Stimulated activated CD4-positive, alpha-beta T cell treated with anti-CD3 and anti-CD28 coated beads, Interleukin-2, amount 100 ng/mL, for 24 hours (primary cell): ENCODE measurements at regions not wholly inside any gene's neighbourhood (a gene's known extent, or its start where the extent isn't known, plus 50 kb on each side); places are given as distances from the start of the nearest gene placed in this dataset.
A peak's percentile ranks its signal among the peaks of the same experiment; 100 is the strongest.
"Not testable (repeated sequence)": the region's sequence is repeated elsewhere in the genome, so short reads cannot be mapped to it uniquely, and the experiment has no call there.

Source experiments
- DNase-seq, 2 donors: peaks; one replicate each; pipeline ENCODE4 v3.0.0-alpha.2; 2020

DNA sequence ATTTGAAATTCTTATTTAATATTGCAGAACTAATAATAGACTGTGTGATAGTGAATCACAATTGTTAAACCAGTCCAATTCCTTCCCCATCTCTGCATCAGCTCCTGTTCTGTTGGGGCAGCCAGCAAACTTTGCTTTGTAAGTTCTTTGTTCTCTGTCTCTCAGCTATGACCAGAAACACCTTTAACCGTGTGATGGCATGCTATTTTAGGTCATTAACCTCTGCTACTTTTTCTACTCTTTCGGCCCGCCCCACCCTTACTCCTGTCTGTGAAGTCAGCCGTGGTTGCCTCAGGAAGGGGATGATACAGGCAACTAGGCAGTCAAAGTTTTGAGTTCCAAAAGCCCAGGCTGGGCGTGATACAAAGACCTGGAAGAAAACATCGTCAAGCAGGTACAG is 51.3 kb upstream of the EGFL6 start:
- no peak for DNase-seq

DNA sequence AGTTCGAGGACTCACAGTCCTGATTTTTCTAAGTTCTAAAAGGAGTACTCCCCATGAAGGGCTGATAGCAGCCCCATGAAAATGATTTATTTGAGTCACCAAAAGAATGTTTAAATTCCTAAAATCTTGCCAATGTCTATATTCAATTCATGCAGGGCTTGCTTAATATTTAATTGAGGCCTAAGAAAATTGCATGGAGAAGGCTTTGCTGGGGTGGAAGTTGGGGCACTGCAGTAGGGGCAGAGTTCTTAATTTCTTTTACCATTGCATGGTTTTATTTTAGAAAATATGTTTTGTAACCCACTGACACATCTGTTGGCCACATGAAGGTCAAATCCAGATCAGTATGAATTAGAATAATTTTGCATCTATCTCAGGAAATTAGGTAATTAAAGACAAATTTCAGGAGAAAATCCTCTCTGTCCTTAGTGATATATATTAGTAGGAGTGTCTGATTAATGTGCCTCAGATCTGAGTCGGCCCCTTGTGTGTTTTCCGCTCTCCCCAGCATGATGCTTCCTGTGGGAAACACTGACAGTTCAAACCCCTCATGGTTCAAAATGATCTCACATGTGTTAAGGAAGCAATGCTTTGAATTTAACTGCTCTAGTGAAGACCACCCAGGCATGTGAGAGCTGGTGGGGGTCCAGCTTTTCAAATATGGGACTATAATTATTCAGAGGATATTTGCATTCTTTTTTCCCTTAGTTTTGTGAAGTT is 54.0 kb upstream of the EGFL6 start:
- DNase-seq = no peak

DNA sequence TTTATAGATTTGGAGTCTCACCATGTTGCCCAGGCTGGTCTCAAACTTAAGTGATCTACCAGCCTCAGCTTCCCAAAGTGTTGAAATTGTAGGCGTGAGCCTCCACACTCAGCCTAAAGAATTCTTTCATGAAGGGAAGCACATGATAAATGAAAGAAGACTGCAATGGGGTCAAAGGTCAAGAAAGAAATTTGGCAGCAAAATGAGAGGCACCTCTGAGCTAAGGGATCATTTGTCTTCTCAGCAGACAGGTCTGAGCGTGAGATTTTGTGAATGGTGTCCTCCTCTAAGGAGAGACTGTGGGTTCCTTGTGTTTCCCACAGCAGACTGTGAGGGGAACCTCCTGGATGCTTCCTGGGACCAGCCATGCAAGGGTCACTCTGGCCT is 57.5 kb upstream of the EGFL6 start:
- DNase-seq = no peak

DNA sequence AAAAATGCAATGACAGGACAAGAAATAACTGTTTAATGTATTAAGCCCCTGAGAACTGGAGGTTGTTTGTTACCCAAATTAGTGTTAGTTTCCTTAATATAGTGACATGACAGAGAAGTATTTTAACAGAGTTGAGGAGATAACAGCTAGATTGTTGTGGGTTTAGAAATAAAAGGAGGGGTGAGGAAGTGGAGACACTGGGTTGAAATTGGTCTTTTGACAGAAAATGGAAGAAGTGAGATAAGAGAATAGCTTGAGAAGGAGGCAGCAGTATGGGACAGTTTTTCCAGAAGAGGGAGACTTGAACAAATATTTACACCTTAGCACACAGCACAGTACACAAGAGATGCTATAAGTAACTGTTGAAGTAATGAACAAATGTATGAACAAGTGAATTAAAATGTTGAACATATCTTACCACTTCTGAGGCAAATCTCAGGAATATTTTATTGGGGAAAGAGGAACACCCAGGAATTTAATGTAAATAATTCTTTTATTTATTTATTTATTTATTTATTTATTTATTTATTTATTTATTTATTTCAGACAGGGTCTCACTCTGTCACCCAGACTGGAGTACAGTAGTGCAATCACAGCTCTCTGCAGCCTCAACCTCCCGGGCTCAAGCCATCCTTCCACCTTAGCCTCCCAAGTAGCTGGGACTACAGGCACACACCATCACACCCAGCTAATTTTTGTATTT is 58.0 kb upstream of the EGFL6 start:
- no peak for DNase-seq

DNA sequence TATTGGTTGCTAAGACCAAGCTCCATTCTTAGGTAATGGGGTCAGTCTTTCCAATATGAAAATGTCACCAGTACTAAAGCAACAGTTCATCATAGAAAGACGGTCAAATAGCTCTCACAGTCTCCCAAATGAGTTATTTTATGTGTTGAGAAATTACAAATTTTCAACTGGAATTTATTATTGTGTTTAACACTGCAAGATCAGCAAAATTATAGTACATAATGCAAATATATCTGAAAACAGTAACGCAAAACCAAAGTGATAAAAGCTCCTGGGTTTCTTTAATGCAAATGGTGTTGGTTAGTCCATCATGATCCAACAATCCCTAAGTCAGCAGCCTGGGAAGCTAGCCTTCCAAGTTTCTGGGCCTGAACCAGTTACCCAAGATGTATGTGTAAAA is 61.5 kb upstream of the EGFL6 start:
- no peak for DNase-seq

DNA sequence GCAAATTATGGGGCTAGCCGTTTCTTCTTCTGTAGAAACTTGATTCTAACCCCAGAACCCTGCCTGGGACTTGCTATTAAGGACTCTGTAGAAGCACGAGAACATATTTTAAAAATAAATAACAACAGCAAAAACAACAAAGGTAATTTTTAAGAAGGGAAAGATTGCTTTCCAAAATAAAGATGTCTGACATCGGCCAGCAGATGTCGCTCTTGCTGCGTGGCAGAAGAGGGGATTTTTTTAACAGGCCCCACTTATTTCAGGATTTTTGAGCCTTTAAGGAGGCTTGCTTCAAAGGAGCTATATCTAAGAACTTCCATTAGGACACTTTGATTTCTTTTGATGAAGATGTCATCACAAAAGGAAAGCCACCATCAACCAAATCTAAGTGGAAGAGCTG is 62.8 kb upstream of the EGFL6 start:
- DNase-seq = peak; percentile 58

DNA sequence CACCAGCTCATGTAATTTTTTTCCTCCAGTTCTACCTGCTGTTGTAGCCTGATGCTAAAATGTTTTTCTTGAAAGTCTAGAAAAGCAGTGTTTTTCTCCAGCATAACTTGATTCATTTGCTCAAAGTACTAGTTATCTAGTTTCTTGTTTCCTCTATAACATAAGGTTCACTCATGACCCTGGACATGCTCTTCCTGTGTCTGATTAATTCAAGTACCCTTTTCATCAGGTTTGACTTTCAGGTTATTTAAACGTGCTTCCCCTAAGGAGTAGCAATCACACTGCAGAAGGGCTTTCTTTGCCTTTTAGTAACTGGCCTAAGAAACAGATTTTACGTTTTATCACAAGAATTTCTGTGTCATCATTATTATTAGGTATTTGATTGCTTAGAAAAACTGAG is 66.8 kb upstream of the EGFL6 start:
- DNase-seq = no peak

DNA sequence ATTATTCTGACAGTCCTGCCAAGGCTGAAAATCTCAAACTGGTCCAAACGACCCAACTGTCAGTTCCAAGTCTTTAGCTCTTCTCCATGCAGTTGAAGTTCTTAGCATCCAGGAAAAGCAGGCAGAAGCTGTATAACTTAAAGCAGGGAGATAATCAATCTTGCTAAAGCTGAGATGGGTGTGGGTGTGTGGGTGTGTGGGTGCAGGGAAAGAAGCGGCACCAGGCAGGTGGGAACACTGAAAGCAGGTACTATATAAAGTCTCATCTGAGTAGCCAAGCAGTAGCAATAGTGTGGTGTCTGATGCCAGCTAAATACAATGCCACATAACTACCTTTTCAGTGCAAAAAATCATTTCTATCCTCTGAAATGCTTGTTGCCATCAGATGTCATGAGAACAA is 69.7 kb upstream of the EGFL6 start:
- no peak for DNase-seq

DNA sequence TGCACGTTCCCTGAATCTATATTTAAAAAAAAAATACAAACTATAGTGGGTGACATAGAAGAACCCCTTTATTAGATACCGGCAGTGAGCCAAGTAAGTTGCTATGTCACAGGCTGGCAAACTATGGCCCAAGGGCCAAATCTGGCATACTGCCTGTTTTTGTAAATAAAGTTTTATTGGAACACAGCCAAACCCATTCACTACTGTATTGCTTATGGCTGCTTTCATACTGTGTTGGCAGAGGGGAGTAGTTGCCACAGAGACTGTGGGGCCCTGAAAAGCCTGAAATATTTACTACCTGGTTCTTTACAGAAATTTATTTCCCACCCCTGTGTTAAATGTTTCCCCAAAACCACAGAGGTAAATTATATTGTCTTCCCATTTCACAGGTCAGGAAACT is 71.2 kb upstream of the EGFL6 start:
- no peak for DNase-seq

DNA sequence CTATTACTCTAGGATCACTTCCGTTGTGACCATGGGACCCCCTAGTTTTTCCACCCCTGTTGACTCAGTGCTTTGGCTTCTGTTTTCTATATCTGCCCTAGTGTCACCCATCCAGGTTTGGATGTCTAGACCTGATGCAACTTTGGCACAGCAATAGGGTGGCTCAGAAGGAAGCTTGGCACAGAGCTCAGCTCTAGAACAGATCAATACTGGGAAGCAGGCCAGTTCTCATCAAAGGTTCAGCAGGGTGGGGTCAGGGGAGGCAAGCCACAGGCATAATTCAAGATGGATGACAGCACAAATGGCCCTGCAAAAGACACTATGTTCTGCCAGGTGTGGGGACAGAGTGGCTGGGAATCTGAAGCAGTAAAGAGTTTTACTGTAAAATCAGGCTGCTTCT is 74.2 kb upstream of the EGFL6 start:
- no peak for DNase-seq

DNA sequence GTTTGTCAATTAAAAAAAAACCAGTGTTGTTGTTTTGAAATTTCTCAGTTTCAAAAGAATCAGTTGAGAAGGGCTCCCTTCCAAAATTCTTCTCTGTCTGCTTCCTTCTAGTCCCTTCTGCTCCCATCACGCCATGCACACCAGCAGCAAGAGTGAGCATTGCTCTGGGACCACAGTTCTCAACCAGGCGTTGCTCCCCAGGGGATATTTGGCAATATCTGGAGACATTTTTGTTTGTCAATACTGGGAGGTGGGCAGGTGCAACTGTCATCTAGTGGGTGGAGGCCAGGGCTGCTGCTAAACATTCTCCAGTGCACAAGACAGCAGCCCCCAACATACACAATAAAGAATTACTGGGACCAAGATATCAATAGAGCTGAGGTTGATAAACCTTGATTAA is 74.8 kb upstream of the EGFL6 start:
- no peak for DNase-seq

DNA sequence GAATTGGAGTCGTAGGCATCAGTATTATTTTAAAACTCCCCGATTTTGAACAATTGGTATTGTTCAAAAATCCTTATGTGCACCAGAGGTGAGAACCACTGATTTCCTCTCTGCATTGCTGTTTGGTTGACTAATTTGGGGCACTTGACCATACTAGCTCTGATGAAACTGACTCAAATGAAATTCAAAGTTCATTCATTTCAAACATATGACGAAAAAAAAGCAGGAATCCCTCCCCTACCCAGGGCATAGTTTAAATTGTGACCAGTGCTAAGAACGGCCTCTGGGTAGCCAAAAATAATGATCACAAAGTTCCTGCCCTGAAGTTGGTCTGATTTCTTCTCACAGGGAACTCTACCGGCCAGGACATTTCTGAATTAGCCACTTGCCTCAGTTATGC is 75.7 kb upstream of the EGFL6 start:
- no peak for DNase-seq

DNA sequence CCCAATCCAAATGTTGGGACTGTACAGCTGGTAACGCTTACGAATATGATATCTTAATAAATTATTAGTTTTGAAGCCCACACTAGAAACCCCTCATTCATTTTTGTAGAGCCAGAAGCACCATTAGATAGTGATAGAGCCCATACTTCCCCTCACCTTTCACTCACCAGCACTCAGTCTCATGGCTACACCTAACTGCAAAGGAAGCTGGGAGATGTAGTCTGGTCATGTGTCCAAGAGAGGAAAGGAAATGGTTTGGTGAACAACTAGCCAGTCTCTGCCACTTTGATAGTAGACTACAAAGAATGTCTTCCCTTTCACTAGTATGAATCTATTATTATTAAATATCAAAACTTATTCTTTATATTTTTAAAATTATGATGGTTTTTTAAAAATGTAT is 77.1 kb upstream of the EGFL6 start:
- DNase-seq = no peak

DNA sequence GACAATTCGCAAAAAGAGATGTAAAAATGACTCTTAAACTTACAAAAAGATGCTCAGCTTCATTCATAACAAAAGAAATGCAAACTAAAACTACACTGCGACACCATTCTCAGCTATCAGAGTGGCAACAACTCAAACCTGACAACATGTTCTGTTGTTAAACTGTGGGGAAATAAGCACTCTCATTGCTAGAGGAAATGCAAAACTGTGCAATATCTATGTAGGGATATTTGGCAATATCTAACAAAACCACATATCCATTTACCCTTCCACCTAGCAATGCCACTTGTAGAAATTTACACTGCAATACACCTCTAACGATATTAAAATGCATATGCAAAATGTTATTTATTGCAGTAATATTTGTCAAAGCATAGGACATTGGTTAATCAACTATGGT is 78.3 kb upstream of the EGFL6 start:
- DNase-seq = no peak

DNA sequence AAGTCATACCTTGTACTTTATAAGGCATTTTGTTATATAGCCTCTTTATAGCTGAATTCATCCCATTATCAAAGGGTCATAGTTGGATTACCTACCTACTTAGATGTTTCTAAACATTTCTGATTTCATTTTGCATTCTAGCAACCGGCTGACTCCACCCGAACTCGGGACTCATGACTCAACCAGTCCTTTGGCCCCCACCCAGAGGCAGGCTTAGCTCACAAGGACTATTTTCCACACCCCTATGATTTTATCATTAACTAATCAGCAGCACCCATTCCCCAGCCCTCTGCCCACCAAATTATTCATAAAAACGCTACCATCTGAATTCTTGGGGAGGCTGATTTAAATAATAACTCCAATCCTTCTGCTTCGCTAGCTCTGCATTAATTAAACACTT is 79.9 kb upstream of the EGFL6 start:
- DNase-seq = no peak

DNA sequence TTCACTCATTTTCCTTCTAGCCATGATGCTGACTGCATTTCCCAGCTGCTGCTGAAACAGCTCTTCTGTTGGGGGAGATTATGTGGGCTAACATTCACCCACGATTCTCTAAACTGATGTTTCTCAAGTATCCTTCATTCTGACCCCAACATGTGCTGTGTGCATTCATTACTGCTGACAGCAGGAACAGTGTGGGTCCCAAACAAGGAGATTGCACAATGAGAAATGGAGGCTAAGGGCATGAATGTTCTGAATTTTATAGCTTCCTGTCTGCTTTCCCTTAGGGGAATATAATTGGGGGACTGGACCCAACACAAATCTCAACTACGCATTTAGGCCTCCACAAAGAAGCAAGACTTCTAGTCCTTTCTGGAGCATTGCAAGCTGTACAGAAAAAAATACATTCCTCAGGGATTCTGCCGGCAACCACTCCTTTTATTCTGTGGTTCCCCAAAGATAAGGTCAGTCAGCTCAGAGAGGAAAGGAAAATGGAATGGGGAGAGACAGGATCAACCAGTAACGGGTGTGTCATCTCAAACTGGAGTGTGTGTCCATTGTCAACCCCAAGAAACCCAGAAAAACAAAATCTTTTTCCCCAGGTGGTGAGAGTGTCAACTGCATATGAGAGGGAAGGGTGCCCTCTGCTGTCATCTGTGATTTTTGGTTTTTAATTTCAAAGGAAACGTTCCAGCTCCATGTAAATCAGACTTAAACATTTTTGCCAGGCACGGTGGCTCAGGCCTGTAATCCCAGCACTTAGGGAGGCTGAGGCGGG is 81.5 kb upstream of the EGFL6 start:
- DNase-seq = peak; percentile 11 to 36

DNA sequence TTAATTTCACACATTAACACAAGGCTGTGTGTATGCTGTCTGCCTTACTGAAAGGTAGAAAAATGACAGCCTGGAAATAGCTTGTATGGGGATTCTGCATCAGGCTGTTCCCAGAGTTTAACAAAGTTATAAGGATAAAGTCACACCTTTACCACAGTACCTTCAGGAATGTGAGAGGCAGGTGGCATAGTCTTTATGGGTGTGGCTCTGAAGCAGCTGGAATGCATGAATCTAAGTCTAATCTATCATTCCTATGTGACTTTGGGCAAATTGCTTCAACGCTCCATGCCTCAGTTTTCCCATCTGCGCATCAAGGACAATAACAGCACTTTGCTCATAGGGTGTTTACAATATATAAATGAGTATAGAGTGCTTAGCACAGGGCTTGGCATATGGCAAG is 84.2 kb upstream of the EGFL6 start:
- no peak for DNase-seq

DNA sequence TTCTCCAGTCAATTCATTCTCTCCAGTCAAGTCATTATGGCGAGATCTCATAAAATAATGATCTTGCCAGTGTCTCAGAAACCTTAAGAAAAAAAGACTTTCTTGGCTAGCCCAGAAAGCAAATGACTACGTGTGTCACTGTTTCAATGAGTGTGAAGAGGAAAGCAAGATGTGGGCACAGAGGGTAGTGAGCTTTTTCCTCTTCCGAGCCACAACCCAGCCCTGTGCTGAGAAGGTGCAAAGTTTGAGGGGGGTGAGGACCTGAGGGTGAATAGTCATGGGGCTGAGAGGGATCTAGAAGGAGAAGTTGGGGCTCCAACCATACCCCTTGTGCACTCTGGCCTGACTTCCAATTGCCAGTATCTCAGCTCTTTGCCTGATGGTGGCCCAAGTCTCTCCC is 85.6 kb upstream of the EGFL6 start:
- no peak for DNase-seq

DNA sequence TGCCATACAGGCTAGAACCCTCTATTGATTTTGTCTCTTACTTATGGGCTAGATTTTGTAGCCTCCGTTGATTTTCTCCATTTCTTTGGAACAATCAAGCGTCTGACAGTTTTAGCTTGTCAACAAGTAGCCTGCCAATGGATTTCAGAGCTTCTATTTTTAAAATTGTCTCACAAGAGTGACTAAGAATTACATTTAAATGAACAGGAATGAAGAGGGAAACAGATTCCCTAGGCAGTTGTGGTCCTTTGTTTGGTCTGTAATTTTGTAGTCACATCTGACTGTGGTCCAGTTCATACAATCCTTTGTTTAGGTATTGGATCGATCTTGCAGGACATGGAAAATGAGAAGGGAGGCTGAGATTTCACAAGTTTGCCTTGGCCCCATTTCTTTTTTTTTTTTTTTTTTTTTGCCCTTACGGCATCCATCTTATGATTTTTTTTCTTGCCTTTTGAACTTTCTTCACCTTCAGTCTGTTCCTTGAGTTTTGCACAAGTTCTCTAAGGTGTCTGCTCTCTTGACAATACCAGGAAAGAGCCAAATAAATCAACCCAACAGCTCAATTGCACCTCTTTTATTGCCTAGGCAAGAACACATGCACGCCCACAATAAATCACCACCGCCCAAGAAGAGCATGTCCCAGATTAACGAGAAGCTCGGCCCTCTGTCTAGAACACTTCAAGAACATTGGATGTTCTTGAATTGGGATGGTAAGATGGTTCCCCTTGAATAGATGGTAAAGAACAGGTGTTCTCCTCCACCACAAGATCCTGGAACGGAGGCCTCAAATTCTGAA is 86.5 kb upstream of the EGFL6 start:
- no peak for DNase-seq

DNA sequence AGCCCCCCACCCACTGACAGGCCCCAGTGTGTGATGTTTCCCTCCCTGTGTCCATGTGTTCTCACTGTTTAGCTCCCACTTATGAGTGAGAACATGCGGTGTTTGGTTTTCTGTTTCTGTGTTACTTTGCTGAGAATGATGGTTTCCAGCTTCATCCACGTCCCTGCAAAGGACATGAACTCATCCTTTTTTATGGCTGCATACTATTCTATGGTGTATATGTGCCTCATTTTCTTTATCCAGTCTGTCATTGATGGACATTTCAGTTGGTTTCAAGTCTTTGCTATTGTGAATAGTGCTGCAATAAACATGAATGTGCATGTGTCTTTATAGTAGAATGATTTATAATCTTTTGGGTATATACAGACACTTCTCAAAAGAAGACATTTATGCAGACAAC is 88.6 kb upstream of the EGFL6 start:
- not testable (repeated sequence) for DNase-seq

DNA sequence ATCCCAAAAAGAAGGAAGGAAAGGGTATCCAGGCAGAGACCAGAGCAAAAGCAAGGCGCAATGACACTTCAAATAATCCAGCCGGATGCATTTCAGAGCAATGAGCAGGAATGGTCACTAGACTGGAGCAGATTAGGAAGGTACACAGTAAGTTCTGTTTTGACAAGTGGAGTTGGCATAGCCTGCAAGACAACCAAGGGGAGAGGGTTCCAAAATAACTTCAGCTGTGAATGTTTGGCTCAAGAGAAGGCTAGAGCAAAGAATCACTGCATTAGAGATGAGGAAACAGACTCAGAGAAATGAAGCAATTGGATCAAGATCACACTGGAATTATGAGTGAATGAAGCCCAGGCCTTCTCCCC is 90.0 kb upstream of the EGFL6 start:
- no peak for DNase-seq

DNA sequence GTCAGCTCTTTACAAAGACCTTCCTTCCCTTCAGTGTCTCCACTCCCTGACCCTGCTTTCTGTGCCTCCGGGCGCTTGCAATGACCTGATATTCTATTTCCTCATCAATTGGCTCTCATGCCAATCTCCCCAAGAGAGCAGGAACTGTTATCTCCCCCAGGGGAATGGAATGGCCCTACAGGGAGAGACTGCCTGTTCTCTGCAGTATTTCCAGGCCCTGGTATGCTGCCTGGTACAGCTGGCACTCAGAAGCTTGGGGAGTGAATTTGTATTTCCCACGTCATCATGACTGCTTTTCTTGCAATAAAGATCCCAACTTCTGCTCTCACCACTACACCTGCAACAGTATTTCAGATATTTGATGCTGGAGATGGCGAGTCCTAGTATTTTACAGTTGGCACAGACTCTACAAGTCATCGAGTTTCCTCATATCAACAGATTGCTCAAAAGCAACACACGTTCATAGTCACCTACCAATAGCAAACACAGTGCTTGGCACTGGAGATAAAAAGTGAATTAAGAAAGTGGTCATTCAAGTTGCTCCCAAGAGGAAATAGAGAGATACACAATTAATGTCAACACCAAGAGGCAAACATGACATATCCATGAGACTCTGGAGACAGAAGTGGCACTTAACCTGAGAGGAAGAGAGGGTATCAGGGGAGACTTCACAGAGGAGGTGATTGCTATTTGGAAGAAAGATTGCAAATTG is 90.5 kb upstream of the EGFL6 start:
- no peak for DNase-seq

DNA sequence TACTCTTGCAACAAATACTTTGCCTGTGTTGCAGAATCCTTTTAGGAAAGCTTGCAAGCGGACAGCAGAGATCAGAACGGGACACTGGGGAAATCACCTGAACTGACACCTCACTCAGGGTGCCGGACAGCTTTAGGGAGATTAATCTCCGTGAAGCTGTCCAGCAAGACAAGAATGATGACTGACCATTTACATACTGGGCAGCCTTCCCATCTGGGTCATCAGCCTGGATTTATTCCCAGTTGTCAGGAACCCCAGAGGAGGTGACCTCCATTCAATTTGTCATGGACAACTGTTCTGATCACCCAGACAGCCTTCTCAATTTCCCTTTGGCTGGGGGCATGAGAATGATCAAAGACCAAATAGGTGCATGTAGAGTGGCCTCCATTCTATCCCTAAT is 93.0 kb upstream of the EGFL6 start:
- DNase-seq = no peak
